ENCODE measurements at regions not wholly inside any gene's neighbourhood (a gene's known extent, or its start where the extent isn't known, plus 50 kb on each side); places are given as distances from the start of the nearest gene placed in this dataset.

- TF ChIP-seq CTCF (optimal IDR thresholded peaks at IDR 0.05 in 1 of 3, IDR thresholded peaks at IDR 0.05 in 1 of 3, conservative IDR thresholded peaks at IDR 0.05 in 1 of 3; ENCODE audit: extremely low read depth in 1 of 3, insufficient read depth in 2 of 3, low read length in 3 of 3) (no peak), EZH2 (IDR thresholded peaks at IDR 0.05; ENCODE audit: low read length) (no peak)
Measured at GRCh38 chr2:128607440-128607839, 288.8 kb upstream of the HS6ST1 start.
